H9 (cell line): ENCODE measurements at regions not wholly inside any gene's neighbourhood (a gene's known extent, or its start where the extent isn't known, plus 50 kb on each side); places are given as distances from the start of the nearest gene placed in this dataset.

Source experiments
- DNase-seq: peaks from one replicate; pipeline ENCODE4 v3.0.0-alpha.2; 2017
- H2AFZ ChIP-seq: one replicate; pipeline ENCODE4 v1.6.1; 2013; ENCODE audit warnings: mild to moderate bottlenecking, low read length, control low read depth, moderate library complexity
- H2AK5ac ChIP-seq: 2 replicates; pipeline ENCODE4 v1.6.1; 2013; ENCODE audit warnings: low read length, control low read depth, mixed read lengths; ENCODE audit not compliant: insufficient read length
- H2BK120ac ChIP-seq: one replicate; pipeline ENCODE4 v1.6.1; 2013; ENCODE audit warnings: low read depth, mild to moderate bottlenecking, low read length, control low read depth, inconsistent platforms; ENCODE audit not compliant: poor library complexity, severe bottlenecking
- H2BK12ac ChIP-seq: 2 replicates; pipeline ENCODE4 v1.6.1; 2013; ENCODE audit warnings: low read length, control low read depth, mixed read lengths, low read depth; ENCODE audit not compliant: insufficient read length
- H2BK15ac ChIP-seq: 2 replicates; pipeline ENCODE4 v1.6.1; 2013; ENCODE audit warnings: low read depth, low read length, control low read depth
- H2BK20ac ChIP-seq: one replicate; pipeline ENCODE4 v1.6.1; 2013; ENCODE audit warnings: low read depth, mild to moderate bottlenecking, low read length, control low read depth, inconsistent platforms; ENCODE audit not compliant: poor library complexity, severe bottlenecking
- H2BK5ac ChIP-seq: 2 replicates; pipeline ENCODE4 v1.6.1; 2013; ENCODE audit warnings: low read length, control low read depth, mixed read lengths; ENCODE audit not compliant: insufficient read length
- H3K14ac ChIP-seq: 2 replicates; pipeline ENCODE4 v1.6.1; 2013; ENCODE audit warnings: low read length, control low read depth; ENCODE audit not compliant: insufficient read depth
- H3K18ac ChIP-seq: 2 replicates; pipeline ENCODE4 v1.6.1; 2013; ENCODE audit warnings: low read depth, mild to moderate bottlenecking, mixed read lengths, low read length, control low read depth; ENCODE audit not compliant: insufficient read length
- H3K23ac ChIP-seq: 2 replicates; pipeline ENCODE4 v1.6.1; 2013; ENCODE audit warnings: low read length, control low read depth, mixed read lengths, low read depth; ENCODE audit not compliant: insufficient read length
- H3K23me2 ChIP-seq: 2 replicates; pipeline ENCODE4 v1.6.1; 2013; ENCODE audit warnings: low read depth, mild to moderate bottlenecking, mixed read lengths, low read length, control low read depth; ENCODE audit not compliant: insufficient read length, poor library complexity, severe bottlenecking
- H3K27ac ChIP-seq: 2 replicates; pipeline ENCODE4 v1.5.1; 2013; ENCODE audit warnings: low read length, control low read depth, mixed read lengths, low read depth; ENCODE audit not compliant: insufficient read length
- H3K27me3 ChIP-seq: 2 replicates; pipeline ENCODE4 v1.6.1; 2013; ENCODE audit warnings: low read length, control low read depth, inconsistent platforms; ENCODE audit not compliant: insufficient read depth
- H3K4ac ChIP-seq: 2 replicates; pipeline ENCODE4 v1.6.1; 2013; ENCODE audit warnings: low read depth, mild to moderate bottlenecking, control low read depth, inconsistent platforms, low read length, moderate library complexity
- H3K4me1 ChIP-seq: 2 replicates; pipeline ENCODE4 v1.6.1; 2013; ENCODE audit warnings: low read length, control low read depth, inconsistent platforms; ENCODE audit not compliant: insufficient read depth
- H3K4me2 ChIP-seq: 2 replicates; pipeline ENCODE4 v1.6.1; 2013; ENCODE audit warnings: low read length, control low read depth, mixed read lengths; ENCODE audit not compliant: insufficient read length, insufficient read depth
- H3K56ac ChIP-seq: 2 replicates; pipeline ENCODE4 v1.6.1; 2013; ENCODE audit warnings: low read depth, mild to moderate bottlenecking, mixed read lengths, low read length, control low read depth; ENCODE audit not compliant: insufficient read length
- H3K79me1 ChIP-seq: 2 replicates; pipeline ENCODE4 v1.6.1; 2013; ENCODE audit warnings: low read depth, mild to moderate bottlenecking, moderate library complexity, low read length, control low read depth, inconsistent platforms; ENCODE audit not compliant: insufficient read depth, poor library complexity, severe bottlenecking
- H3K79me2 ChIP-seq: 2 replicates; pipeline ENCODE4 v1.6.1; 2013; ENCODE audit warnings: low read length, control low read depth, inconsistent platforms; ENCODE audit not compliant: insufficient read depth
- H3K9ac ChIP-seq: 2 replicates; pipeline ENCODE4 v1.6.1; 2013; ENCODE audit warnings: low read length, control low read depth, mixed read lengths; ENCODE audit not compliant: insufficient read length; ENCODE audit errors: extremely low read depth
- H3K9me3 ChIP-seq: one replicate; pipeline ENCODE4 v1.6.1; 2013; ENCODE audit warnings: low read depth, low read length, inconsistent platforms; ENCODE audit not compliant: control insufficient read depth
- H3T11ph ChIP-seq: one replicate; pipeline ENCODE4 v1.6.1; 2013; ENCODE audit warnings: mild to moderate bottlenecking, low read length, control low read depth, inconsistent platforms
- H4K20me1 ChIP-seq: one replicate; pipeline ENCODE4 v1.6.1; 2013; ENCODE audit not compliant: control insufficient read depth, insufficient read length, insufficient read depth
- H4K5ac ChIP-seq: 2 replicates; pipeline ENCODE4 v1.6.1; 2013; ENCODE audit warnings: low read depth, mild to moderate bottlenecking, mixed read lengths, low read length, control low read depth; ENCODE audit not compliant: insufficient read length
- H4K8ac ChIP-seq: replicated peaks from 2 replicates; pipeline ENCODE4 v1.6.1; 2013; ENCODE audit warnings: low read length, control low read depth, mixed read lengths, low read depth; ENCODE audit not compliant: insufficient read length
- H4K91ac ChIP-seq: 2 replicates; pipeline ENCODE4 v1.6.1; 2013; ENCODE audit warnings: low read depth, mild to moderate bottlenecking, moderate library complexity, mixed read lengths, low read length, control low read depth; ENCODE audit not compliant: insufficient read length
- H3K27ac Mint-ChIP-seq, 3 experiments: 2 replicates in 2 of 3; 3 replicates in 1 of 3; pipeline ENCODE4 v1.8.0; 2020 to 2021; ENCODE audit warnings: mixed read lengths in 3 of 3, mild to moderate bottlenecking in 1 of 3, moderate library complexity in 1 of 3
- H3K27me3 Mint-ChIP-seq: 2 replicates; pipeline ENCODE4 v1.8.0; 2021; ENCODE audit warnings: low read depth, mild to moderate bottlenecking, moderate library complexity, mixed read lengths
- H3K36me3 Mint-ChIP-seq, 3 experiments: 2 replicates in 2 of 3; 3 replicates in 1 of 3; pipeline ENCODE4 v1.8.0; 2020 to 2021; ENCODE audit warnings: low read depth in 3 of 3, mixed read lengths in 3 of 3; ENCODE audit not compliant: insufficient read depth in 1 of 3
- H3K4me1 Mint-ChIP-seq, 2 experiments: 2 replicates each; pipeline ENCODE4 v1.8.0; 2020; ENCODE audit warnings: mixed read lengths in 2 of 2
- H3K4me3 Mint-ChIP-seq, 2 experiments: 2 replicates in 1 of 2; 3 replicates in 1 of 2; pipeline ENCODE4 v1.8.0; 2020 to 2021; ENCODE audit warnings: mild to moderate bottlenecking in 2 of 2, mixed read lengths in 2 of 2, moderate library complexity in 1 of 2
- H3K9me3 Mint-ChIP-seq, 2 experiments: 2 replicates in 1 of 2; 3 replicates in 1 of 2; pipeline ENCODE4 v1.8.0; 2020; ENCODE audit warnings: mild to moderate bottlenecking in 2 of 2, mixed read lengths in 2 of 2, moderate library complexity in 1 of 2
- CTCF ChIP-seq: fragments of 200-600 bp; sonication (generic); conservative IDR thresholded peaks from 3 replicates; pipeline ENCODE4 v1.8.0; 2021; ENCODE audit warnings: antibody characterized with exemption, mild to moderate bottlenecking
- WGBS: extraction: QIAGEN DNeasy Blood & Tissue Kit; methylation state at CpG from one replicate; pipeline ENCODE4 v1.1.7; 2013; ENCODE audit warnings: missing lambda C conversion rate, low lambda C conversion rate, mixed read lengths; ENCODE audit not compliant: insufficient read length; ENCODE audit errors: extremely low coverage; 5-methylcytosine and 5-hydroxymethylcytosine counted together

- Histone ChIP-seq H3K23me2 (no peaks in the 10 kb centered on the region), H3K79me1 (no peaks in the 10 kb centered on the region), H2BK15ac (no peak overlapping the region), H3K56ac (no peak overlapping the region), H2BK20ac (no peak overlapping the region), H4K5ac (no peak overlapping the region), H2BK5ac (no peak overlapping the region), H3K9me3 (no peaks in the 10 kb centered on the region), H3K14ac (no peak overlapping the region), H3K23ac (no peak overlapping the region), H3K79me2 (no peaks in the 10 kb centered on the region), H3K4me2 (no peak overlapping the region), H4K91ac (no peak overlapping the region), H3K27ac (no peak overlapping the region), H2BK12ac (no peak overlapping the region), H2AK5ac (no peak overlapping the region), H3K4ac (no peak overlapping the region), H4K20me1 (no peaks in the 10 kb centered on the region), H2BK120ac (no peak overlapping the region), H2AFZ (no peak overlapping the region), H3K9ac (no peak overlapping the region), H3T11ph (no peak overlapping the region), H3K27me3 (no peaks in the 10 kb centered on the region), H3K4me1 (no peaks in the 10 kb centered on the region; the same call in 1 of the 2 replicates), H3K18ac (no peak overlapping the region), H4K8ac (no peak overlapping the region)
- H3K9me3 Mint-ChIP-seq, result peaks cover 42 to 45% of the 10 kb centered on the region in 2 experiments
- H3K36me3 Mint-ChIP-seq, result peaks cover 31 to 51% (median 34%) of the 10 kb centered on the region in 3 experiments
- H3K4me3 Mint-ChIP-seq, result no peak overlapping the region
- WGBS, result no CpG with 5 or more reads among the region's 6 CpGs
- TF ChIP-seq CTCF, result no peak
- DNase-seq, result no peak
- H3K4me1 Mint-ChIP-seq, result peaks cover 18 to 19% of the 10 kb centered on the region in 2 experiments
- no peak overlapping the region; a peak in 1 of 7 replicates for H3K27ac Mint-ChIP-seq
- H3K27me3 Mint-ChIP-seq, result no peaks in the 10 kb centered on the region
Measured at GRCh38 chr11:28777126-28777525, 668.9 kb downstream of the METTL15 start.
